Tibial nerve (tissue), 4 donors: ENCODE measurements at regions not wholly inside any gene's neighbourhood (a gene's known extent, or its start where the extent isn't known, plus 50 kb on each side); places are given as distances from the start of the nearest gene placed in this dataset.

Source experiments
- CTCF ChIP-seq, 5 experiments: fragments of 200-600 bp in 3 of 5; fragments of 450-650 bp in 2 of 5; sonication (generic) in 3 of 5; IDR thresholded peaks; one replicate each; pipeline ENCODE4 v1.5.1; 2016 to 2019; ENCODE audit warnings: antibody characterized with exemption in 5 of 5, mild to moderate bottlenecking in 3 of 5, moderate library complexity in 2 of 5
- EP300 ChIP-seq, 2 donors: sonication (generic); formaldehyde crosslinking; IDR thresholded peaks; one replicate each; pipeline ENCODE4 v1.6.1; 2017; ENCODE audit warnings: antibody characterized with exemption in 2 of 2, mild to moderate bottlenecking in 1 of 2
- POLR2A ChIP-seq, 2 donors: fragments of 450-650 bp; IDR thresholded peaks; one replicate each; pipeline ENCODE4 v1.6.1; 2017; ENCODE audit warnings: antibody characterized with exemption in 2 of 2, mild to moderate bottlenecking in 2 of 2, moderate library complexity in 2 of 2

DNA sequence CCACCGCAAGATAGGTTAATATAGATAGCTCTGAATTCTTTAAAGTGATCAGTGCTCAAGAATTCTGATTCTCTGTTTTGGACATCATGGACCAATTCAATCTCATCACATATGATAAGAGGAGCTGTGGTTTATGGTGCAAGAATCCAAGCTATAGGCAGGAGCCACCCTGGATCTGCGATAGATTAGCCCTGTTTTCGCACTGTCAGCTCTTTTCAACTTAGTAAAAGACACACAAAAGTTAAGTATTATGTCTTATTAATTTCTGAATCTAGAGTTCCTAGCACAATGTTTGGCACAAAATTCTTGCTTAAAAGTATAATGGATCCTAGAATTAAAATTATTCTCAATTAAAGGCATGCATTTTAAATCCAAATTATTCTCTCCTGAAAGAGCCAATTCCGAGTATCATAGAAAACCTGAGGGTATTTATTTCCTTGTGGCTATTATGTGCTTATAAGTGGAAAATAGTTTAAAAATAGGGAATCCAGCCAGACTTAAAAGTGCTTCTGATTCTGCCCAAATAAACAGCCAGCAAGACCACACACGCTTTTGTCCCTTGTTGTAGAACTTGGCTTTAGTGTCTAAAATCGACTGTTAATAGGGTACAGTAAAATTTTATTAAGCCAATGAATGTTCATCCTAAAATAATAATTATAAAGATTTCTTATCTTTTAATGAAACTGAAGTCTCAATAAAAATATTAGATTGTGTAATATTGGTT is 184.9 kb upstream of the FLRT2 start:
- TF ChIP-seq POLR2A (IDR thresholded peaks at IDR 0.05) (no peak), CTCF (IDR thresholded peaks at IDR 0.05) (no peak), EP300 (IDR thresholded peaks at IDR 0.05) (peak in 1 of 2 donors; percentile 46)
